Lower lobe of right lung (tissue), 2 donors: ENCODE measurements at regions not wholly inside any gene's neighbourhood (a gene's known extent, or its start where the extent isn't known, plus 50 kb on each side); places are given as distances from the start of the nearest gene placed in this dataset.

Source experiments
- ATAC-seq, 2 donors: fragments of 200-7000 bp; cut with Tn5 transposase; one replicate each; pipeline ENCODE4 v1.9.1; 2020 to 2022; ENCODE audit warnings: mild to moderate bottlenecking in 2 of 2, moderate library complexity in 2 of 2
- DNase-seq: peaks from one replicate; pipeline ENCODE4 v3.0.0-alpha.2; 2020
- H3K27ac ChIP-seq: fragments of 200-600 bp; one replicate; pipeline ENCODE4 v1.8.0; 2022
- H3K27me3 ChIP-seq: fragments of 200-600 bp; one replicate; pipeline ENCODE4 v1.8.0; 2022; ENCODE audit warnings: low read depth
- H3K36me3 ChIP-seq: fragments of 200-600 bp; one replicate; pipeline ENCODE4 v1.8.0; 2022; ENCODE audit warnings: mild to moderate bottlenecking
- H3K4me1 ChIP-seq: fragments of 200-600 bp; one replicate; pipeline ENCODE4 v1.8.0; 2022
- H3K4me3 ChIP-seq: fragments of 200-600 bp; one replicate; pipeline ENCODE4 v1.8.0; 2022; ENCODE audit warnings: mild to moderate bottlenecking
- H3K9me3 ChIP-seq: fragments of 200-600 bp; one replicate; pipeline ENCODE4 v1.8.0; 2022
- CTCF ChIP-seq: fragments of 200-600 bp; IDR thresholded peaks from one replicate; pipeline ENCODE4 v1.8.0; 2022; ENCODE audit warnings: antibody characterized with exemption, mild to moderate bottlenecking
- intact Hi-C: fragments of 100-400 bp; cut with DNase I; formaldehyde crosslinking; loops from one replicate; pipeline ENCODE4 v1.11.0; 2022
- donor health status: DM: no; HTN: yes; CAD: no; lungs with severe emphysema.

GRCh38 chr4:1536579-1537409 lies 130.6 kb upstream of the NKX1-1 start:
- ATAC-seq (no peak), DNase-seq (peak; percentile 27)
- Histone ChIP-seq H3K4me3 (no peak overlapping the region), H3K27me3 (peaks cover 29% of the 10 kb centered on the region), H3K36me3 (no peaks in the 10 kb centered on the region), H3K27ac (no peak overlapping the region), H3K9me3 (no peaks in the 10 kb centered on the region), H3K4me1 (no peaks in the 10 kb centered on the region)
- intact Hi-C loops: no loop called here
- TF ChIP-seq CTCF: no peak

- intact Hi-C loops: no loop called here
- Histone ChIP-seq H3K27ac (no peak overlapping the region), H3K27me3 (peaks cover 34% of the 10 kb centered on the region), H3K36me3 (no peaks in the 10 kb centered on the region), H3K4me3 (no peak overlapping the region), H3K4me1 (no peaks in the 10 kb centered on the region), H3K9me3 (no peaks in the 10 kb centered on the region)
- ATAC-seq (no peak), DNase-seq (peak; percentile 51)
- no peak for TF ChIP-seq CTCF
Observed at GRCh38 chr4:1535926-1536578, 129.8 kb upstream of the NKX1-1 start.

- no peaks in the 10 kb centered on the region for H3K9me3 ChIP-seq
- H3K27me3 ChIP-seq: peaks cover 38% of the 10 kb centered on the region
- H3K27ac ChIP-seq: no peak overlapping the region
- intact Hi-C loops: no loop called here
- H3K4me1 ChIP-seq: no peaks in the 10 kb centered on the region
- H3K4me3 ChIP-seq: no peak overlapping the region
- ATAC-seq: no peak
- no peak for TF ChIP-seq CTCF
- DNase-seq: peak; percentile 29
- H3K36me3 ChIP-seq: no peaks in the 10 kb centered on the region
Observed at GRCh38 chr4:1534876-1535526, 128.8 kb upstream of the NKX1-1 start.

- H3K27me3 ChIP-seq: peaks cover 45% of the 10 kb centered on the region
- intact Hi-C loops: no loop called here
- no peak overlapping the region for H3K4me3 ChIP-seq
- H3K27ac ChIP-seq: no peak overlapping the region
- no peaks in the 10 kb centered on the region for H3K9me3 ChIP-seq
- no peak for TF ChIP-seq CTCF
- peak; percentile 31 for DNase-seq
- ATAC-seq: no peak
- no peaks in the 10 kb centered on the region for H3K4me1 ChIP-seq
- H3K36me3 ChIP-seq: no peaks in the 10 kb centered on the region
Observed at GRCh38 chr4:1534095-1534872, 128.0 kb upstream of the NKX1-1 start.

GRCh38 chr4:1533501-1534064 lies 127.3 kb upstream of the NKX1-1 start:
- ATAC-seq (no peak), DNase-seq (peak; percentile 42)
- Histone ChIP-seq H3K27ac (no peak overlapping the region), H3K27me3 (peaks cover 45% of the 10 kb centered on the region), H3K36me3 (no peaks in the 10 kb centered on the region), H3K4me3 (no peak overlapping the region), H3K4me1 (no peaks in the 10 kb centered on the region), H3K9me3 (no peaks in the 10 kb centered on the region)
- no peak for TF ChIP-seq CTCF
- intact Hi-C loops: no loop called here
